Renal cortex interstitium (tissue), 11 donors: ENCODE measurements at regions not wholly inside any gene's neighbourhood (a gene's known extent, or its start where the extent isn't known, plus 50 kb on each side); places are given as distances from the start of the nearest gene placed in this dataset.
"Not testable (repeated sequence)": the region's sequence is repeated elsewhere in the genome, so short reads cannot be mapped to it uniquely, and the experiment has no call there.

Experiments used
- DNase-seq, 11 donors: peaks; one replicate each; pipeline ENCODE4 v3.0.0-alpha.2; 2013; ENCODE audit warnings: low read depth in 9 of 11, low spot score in 4 of 11; ENCODE audit errors: extremely low read depth in 1 of 11

DNA sequence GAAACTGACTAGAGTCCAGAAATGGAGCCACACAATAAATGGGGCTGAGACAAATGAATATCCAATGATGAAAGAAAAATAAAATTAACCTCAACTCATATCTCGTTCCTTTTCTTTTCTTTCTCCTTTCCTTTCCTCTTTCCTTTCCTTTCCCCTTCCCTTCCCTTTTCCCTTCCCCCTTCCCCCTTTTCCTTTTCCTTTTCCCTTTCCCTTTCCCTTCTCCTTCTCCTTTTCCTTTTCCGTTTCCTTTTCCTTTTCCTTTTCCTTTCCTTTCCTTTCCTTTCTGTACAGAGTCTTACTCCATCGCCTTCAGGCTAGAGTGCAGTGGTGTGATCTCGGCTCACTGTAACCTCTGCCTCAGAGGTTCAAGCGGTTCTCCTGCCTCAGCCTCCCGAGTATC, 146.3 kb downstream of the RTL9 start:
- no peak for DNase-seq

DNA sequence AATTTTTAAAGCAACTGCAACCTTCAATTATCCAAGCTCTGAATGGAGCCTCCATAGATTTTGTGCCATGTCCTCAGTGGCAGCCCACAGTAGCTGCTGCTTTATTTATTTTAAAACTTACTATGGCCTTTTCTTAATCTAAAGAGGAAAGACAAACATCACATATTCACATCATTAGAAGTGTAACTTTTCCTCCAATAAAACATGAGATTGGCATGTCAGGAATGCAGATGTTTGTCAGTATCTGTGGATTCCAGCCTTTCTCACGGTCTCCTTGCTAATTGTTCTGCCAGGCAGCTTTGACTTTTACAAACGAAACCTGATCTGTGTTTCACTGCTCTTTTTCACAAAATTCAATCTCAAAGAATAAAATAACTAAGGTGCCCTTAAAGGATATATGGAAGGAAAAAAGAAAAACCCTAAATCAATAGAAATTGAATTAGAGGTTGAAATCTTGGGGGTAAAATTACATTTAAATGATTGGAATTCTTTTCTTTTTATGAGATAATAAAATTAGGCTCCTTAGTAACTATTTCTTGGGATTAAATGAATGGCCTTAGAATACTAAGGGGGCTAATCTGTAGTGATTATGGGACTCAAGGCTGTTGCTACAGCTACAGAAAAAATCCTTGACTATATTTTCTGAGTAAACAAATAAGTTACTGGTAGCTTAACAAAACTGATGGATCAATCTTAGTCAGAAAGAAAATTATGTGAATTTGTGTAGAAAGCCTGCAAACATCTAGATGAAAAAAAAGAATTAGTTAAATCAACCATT, 151.3 kb downstream of the RTL9 start:
- peak in 1 of 11 donors; percentile 18 for DNase-seq

- DNase-seq: no peak
Measured at GRCh38 chrX:110511238-110511637, 152.6 kb downstream of the RTL9 start.

GRCh38 chrX:110512341-110512740, 153.7 kb downstream of the RTL9 start:
- no peak for DNase-seq

- no peak for DNase-seq
Measured at GRCh38 chrX:110514509-110514908, 155.9 kb downstream of the RTL9 start.

GRCh38 chrX:110519501-110519900, 160.9 kb downstream of the RTL9 start:
- no peak for DNase-seq

- DNase-seq: no peak
Measured at GRCh38 chrX:110519906-110520452, 161.3 kb downstream of the RTL9 start.

DNA sequence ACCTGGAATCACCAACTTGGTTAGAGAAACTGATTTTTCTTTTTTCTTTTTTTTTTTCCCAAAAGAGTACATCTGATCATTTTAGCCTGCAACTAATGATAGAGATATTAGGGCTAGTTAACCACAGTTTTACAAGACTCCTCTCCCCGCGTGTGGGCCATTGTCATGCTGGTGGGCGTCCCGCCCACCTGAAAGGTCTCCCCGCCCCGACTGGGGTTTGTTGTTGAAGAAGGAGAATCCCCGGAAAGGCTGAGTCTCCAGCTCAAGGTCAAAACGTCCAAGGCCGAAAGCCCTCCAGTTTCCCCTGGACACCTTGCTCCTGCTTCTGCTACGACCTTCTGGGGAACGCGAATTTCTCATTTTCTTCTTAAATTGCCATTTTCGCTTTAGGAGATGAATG, 162.0 kb downstream of the RTL9 start:
- not testable (repeated sequence) for DNase-seq

GRCh38 chrX:110531873-110532580, 173.4 kb downstream of the RTL9 start:
- no peak for DNase-seq

- DNase-seq: no peak
Measured at GRCh38 chrX:110532581-110532931, 173.9 kb downstream of the RTL9 start.

DNA sequence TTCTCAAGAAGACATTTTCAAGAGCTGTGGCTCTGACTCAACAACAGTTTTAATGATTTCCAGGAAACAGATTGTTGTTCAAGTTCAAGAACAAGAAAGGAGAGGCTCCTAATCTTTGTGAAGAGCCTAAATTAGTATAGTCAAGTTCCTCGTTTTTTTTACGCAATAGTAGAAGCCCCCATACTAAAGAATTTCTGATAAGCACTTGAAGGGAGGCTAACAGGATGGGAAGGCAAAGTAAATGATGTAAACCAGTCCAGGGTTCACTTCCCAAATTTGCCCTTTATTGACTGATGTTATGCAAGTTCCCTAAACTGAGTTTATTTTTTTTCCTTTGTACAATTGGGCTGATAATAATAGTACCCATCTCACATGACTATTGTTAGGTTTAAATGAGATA, 178.2 kb downstream of the RTL9 start:
- DNase-seq: no peak

GRCh38 chrX:110541266-110541665, 182.6 kb downstream of the RTL9 start:
- no peak for DNase-seq

GRCh38 chrX:110550854-110551253, 192.2 kb downstream of the RTL9 start:
- not testable (repeated sequence) for DNase-seq

GRCh38 chrX:110557864-110558263, 199.2 kb downstream of the RTL9 start:
- DNase-seq: no peak

DNA sequence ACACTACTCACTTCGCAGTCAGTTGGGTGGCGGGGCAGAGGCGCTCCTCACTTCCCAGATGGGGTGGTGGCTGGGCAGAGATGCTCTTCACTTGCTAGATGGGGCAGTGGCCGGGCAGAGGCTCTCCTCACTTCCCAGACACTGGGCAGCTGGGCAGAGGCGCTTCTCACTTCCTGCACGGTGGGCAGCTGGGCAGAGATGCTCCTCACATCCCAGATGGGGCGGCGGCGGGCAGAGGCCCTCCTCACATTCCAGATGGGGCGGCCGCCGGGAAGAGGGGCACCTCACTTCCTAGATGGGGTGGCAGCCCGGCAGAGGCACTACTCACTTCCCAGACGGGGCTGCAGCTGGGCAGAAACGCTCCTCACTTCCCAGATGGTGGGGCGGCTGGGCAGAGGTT, 199.8 kb downstream of the RTL9 start:
- DNase-seq: no peak

GRCh38 chrX:110561034-110561433, 202.4 kb downstream of the RTL9 start:
- DNase-seq: no peak

- no peak for DNase-seq
Measured at GRCh38 chrX:110563282-110563681, 204.6 kb downstream of the RTL9 start.

GRCh38 chrX:110568441-110568840, 209.8 kb downstream of the RTL9 start:
- no peak for DNase-seq

DNA sequence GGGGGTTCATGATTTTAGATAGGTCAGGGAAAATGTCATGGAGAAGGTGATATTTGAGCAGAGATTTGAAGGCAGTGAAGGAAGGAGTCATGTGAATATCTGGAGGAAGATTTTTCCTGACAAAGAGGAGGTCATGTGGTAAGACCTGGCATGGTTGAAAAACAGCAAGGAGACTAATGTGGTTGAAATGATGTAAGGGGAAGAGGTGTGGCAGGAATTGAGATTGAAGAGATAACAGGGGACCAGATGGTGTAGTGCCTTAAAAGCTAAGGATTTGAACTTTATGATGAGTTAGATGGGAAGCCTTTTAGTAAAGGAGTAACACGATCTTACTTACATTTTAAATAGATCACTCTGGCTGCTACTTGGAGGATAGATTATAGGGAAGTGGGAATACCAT, 210.9 kb downstream of the RTL9 start:
- no peak for DNase-seq

DNA sequence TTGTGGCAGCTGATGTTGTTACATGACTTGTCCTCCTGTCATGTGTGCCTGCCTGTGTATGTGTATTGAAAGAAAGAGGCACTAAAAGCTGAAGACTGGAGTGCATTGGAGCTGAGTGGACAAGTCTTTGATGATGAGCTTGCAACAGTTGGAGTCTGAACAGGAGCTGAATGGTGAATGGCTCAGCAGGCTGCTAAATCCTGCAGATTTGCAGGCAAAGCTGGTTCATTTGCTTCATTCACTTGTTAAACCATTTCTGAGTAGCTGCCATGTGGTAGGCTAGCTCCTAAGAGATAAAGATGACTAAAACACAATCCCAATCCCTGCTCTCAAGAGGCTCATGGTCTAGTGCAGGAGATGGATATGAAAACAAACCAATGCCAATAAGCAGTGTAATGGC, 217.3 kb downstream of the CHRDL1 start:
- DNase-seq: no peak

DNA sequence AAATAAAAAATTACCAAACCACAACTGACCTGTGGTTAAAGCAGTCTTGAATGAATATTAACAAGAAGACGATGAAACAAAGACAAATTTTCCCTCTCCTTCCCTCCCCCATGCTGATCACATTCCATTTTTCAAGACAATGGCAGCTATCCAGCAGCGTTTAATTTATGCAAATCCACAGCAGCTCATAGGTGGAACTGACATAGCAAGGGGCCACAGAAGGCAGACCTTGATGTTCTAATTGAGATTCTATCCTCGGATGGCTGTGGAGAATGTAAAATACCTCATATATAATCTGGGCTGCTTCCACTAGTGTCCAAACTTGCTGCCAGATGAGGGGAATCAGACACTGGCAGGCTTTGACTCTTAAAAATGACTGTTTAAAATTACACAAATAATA, 211.5 kb downstream of the CHRDL1 start:
- DNase-seq: no peak
